Coronary artery (tissue), 2 donors: ENCODE measurements at regions not wholly inside any gene's neighbourhood (a gene's known extent, or its start where the extent isn't known, plus 50 kb on each side); places are given as distances from the start of the nearest gene placed in this dataset.

ENCODE experiments used
- DNase-seq: peaks from one replicate; pipeline ENCODE4 v3.0.0-alpha.2; 2017; ENCODE audit warnings: low spot score
- H3K27ac ChIP-seq, 2 donors: fragments of 200-600 bp; sonication (generic); one replicate each; pipeline ENCODE4 v1.5.1; 2016 to 2019
- H3K4me3 ChIP-seq: fragments of 200-600 bp; sonication (generic); 2 replicates; pipeline ENCODE4 v1.5.1; 2016; ENCODE audit warnings: mild to moderate bottlenecking, moderate library complexity
- TF ChIP-seq, protein P1 (sequence below): fragments of 200-600 bp; sonication (generic); IDR thresholded peaks from one replicate; pipeline ENCODE4 v1.5.1; 2019; ENCODE audit warnings: antibody characterized with exemption

DNA sequence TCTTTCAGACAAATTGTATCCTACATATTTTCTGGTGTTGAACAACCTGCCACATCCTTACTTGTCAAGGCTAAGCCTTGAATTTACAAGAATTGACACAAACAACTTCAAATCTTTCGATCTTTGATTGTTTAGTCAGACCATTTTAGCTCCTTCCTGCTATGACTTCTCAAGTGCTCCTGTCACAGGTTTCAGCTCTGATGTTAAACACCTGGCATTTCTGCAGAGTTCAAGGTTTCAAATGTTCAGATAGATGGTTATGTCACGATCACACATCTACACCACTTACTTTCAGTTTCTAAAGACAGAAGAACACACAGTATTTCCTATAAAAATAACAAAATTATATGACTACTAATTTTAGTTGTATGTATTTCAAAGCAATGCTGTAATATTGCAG, 84.0 kb downstream of the RND3 start:
- no peak for DNase-seq
- TF ChIP-seq, protein P1, sequence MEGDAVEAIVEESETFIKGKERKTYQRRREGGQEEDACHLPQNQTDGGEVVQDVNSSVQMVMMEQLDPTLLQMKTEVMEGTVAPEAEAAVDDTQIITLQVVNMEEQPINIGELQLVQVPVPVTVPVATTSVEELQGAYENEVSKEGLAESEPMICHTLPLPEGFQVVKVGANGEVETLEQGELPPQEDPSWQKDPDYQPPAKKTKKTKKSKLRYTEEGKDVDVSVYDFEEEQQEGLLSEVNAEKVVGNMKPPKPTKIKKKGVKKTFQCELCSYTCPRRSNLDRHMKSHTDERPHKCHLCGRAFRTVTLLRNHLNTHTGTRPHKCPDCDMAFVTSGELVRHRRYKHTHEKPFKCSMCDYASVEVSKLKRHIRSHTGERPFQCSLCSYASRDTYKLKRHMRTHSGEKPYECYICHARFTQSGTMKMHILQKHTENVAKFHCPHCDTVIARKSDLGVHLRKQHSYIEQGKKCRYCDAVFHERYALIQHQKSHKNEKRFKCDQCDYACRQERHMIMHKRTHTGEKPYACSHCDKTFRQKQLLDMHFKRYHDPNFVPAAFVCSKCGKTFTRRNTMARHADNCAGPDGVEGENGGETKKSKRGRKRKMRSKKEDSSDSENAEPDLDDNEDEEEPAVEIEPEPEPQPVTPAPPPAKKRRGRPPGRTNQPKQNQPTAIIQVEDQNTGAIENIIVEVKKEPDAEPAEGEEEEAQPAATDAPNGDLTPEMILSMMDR: no peak
- no peak overlapping the region for H3K27ac ChIP-seq
- no peak overlapping the region for H3K4me3 ChIP-seq

DNA sequence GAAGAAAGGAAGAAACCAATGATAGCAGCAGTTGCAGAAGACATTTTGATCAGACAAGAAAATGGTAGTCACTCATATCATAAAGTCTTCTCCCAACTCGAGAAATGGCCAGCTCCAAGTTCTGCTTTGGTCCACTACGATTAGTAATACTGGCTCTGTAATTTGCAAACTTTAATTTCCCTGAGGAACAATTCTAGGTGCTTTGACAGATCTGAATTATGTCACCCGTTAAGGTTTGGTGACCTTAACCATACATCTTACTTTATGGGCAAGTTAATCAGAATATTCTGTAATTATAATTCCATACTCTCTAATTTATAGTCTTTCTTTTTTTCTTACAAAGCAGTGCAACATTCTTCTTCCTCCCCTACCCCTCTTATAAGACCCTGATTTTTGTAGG, 84.5 kb downstream of the RND3 start:
- TF ChIP-seq, protein P1: no peak
- DNase-seq: no peak
- no peak overlapping the region for H3K27ac ChIP-seq
- H3K4me3 ChIP-seq: no peak overlapping the region

DNA sequence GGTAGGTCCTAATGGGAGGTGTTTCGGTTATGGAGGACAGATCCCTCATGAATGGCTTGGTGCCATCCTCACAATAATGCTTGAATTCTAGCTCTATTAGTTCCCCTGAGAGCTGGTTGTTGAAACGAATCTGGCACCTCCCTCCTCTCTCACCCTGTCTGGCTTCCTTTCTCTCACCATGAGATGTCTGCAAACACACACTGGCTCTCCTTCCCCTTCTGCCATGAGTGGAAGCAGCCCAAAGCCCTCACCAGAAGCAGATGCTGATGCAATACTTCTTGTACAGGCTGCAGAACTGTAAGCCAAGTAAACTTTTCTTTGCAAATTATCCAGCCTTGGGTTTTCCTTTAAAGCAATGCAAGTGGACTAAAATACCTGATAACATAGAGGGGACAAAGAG, 86.6 kb downstream of the RND3 start:
- TF ChIP-seq, protein P1: no peak
- no peak for DNase-seq
- H3K27ac ChIP-seq: no peak overlapping the region
- no peak overlapping the region for H3K4me3 ChIP-seq

DNA sequence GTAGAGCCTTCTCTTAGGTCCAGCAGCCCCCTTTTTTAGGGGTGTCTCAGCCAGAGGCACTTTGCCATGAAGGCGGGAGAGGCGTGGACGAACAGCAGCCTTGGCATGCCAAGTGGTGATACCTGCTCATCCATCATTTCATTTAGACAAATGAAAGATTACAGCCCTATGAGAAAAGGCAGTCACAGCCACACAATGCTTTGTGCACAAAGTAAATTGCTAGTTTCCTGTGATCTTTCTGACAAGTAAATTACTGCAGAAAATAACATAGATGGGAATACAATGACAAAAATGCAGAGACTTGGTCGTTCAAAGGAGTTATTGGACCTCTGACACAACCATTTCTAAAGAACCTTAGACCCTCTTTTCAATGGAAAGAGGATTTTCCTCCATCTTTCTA, 94.9 kb downstream of the RND3 start:
- TF ChIP-seq, protein P1: no peak
- no peak overlapping the region for H3K27ac ChIP-seq
- no peak for DNase-seq
- no peak overlapping the region for H3K4me3 ChIP-seq

DNA sequence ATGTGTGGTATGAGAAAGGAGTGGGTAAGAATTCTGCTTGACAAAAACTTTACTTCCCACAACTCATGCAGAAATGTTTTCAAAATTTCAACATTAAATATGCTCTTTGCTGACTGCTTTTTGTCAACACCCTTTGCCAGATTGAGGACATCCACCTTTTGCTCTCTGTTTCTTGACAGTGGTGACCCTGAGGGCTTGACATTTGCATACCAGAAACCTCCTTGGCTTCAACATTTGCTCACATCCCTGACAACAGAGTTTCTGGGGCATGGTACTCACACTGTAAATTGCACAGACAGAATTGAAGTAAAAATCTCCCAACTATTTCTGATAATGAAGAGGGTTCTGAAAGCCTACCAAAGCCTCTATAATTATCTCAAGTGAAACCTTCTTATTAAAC, 95.7 kb downstream of the RND3 start:
- no peak overlapping the region for H3K27ac ChIP-seq
- TF ChIP-seq, protein P1: no peak
- H3K4me3 ChIP-seq: no peak overlapping the region
- no peak for DNase-seq

DNA sequence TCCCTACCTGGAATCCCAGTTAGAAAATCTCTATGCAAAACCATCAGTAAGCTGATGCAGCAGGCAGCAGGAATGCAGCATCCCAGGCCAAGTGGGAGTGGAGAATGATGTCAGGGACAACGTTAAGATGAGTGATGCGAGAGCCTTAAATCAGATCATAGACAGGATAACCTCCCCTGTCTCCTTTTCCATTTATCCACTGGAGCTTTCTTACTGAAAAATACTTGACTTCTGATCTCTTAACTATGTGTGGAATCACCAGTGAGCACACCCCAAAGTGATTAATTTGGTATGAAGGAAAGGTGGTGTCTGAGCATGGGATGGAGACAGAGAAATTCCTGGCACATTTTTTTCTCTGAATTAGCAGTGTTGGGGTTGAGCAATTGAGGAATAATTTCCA, 98.0 kb downstream of the RND3 start:
- no peak overlapping the region for H3K27ac ChIP-seq
- no peak overlapping the region for H3K4me3 ChIP-seq
- DNase-seq: no peak
- TF ChIP-seq, protein P1: no peak

DNA sequence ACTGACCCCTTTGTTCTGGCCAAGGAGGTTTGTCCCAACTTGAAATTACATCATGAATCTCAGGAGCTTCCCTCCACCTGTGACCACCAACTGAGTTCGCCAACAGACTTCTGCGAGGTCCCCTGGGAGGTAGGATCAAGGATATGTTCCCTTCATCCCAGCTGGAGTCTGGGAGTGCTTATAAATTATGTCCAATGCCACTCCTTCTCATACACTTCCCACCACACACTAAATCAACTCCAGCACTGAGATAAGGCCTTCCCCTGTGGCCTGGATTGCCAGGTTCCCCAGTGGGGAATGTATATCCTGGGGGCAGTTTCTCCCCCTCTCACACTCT, 99.2 kb downstream of the RND3 start:
- TF ChIP-seq, protein P1: no peak
- Histone ChIP-seq H3K27ac (no peak overlapping the region), H3K4me3 (no peak overlapping the region)
- no peak for DNase-seq
